Activated CD8-positive, alpha-beta T cell treated with anti-CD3 and anti-CD28 coated beads for 36 hours (primary cell): ENCODE measurements at regions not wholly inside any gene's neighbourhood (a gene's known extent, or its start where the extent isn't known, plus 50 kb on each side); places are given as distances from the start of the nearest gene placed in this dataset.

Source experiments
- ATAC-seq: fragments of 200-7000 bp; cut with Tn5 transposase; one replicate; pipeline ENCODE4 v1.10.0; 2021; ENCODE audit warnings: mild to moderate bottlenecking, moderate library complexity
- CTCF ChIA-PET: fragments of 350-600 bp; sonication (Branson Sonifier 250); formaldehyde crosslinking; loops from one replicate; lab custom pipeline; 2021; ENCODE audit warnings: antibody characterized with exemption; lab: Charles Lee
- POLR2A ChIA-PET: fragments of 350-600 bp; sonication (Branson Sonifier 250); formaldehyde crosslinking; loops from one replicate; lab custom pipeline; 2021; ENCODE audit warnings: antibody characterized with exemption; lab: Charles Lee
- DNase-seq: peaks from one replicate; pipeline ENCODE4 v3.0.0-alpha.2; 2020
- H3K27ac Mint-ChIP-seq: one replicate; pipeline ENCODE4 v1.8.0; 2021; ENCODE audit warnings: mild to moderate bottlenecking, mixed read lengths
- H3K27me3 Mint-ChIP-seq: one replicate; pipeline ENCODE4 v1.8.0; 2021; ENCODE audit warnings: mixed read lengths
- H3K36me3 Mint-ChIP-seq: one replicate; pipeline ENCODE4 v1.8.0; 2021; ENCODE audit warnings: low read depth, mixed read lengths
- H3K4me1 Mint-ChIP-seq: one replicate; pipeline ENCODE4 v1.8.0; 2021; ENCODE audit warnings: low read depth, mixed read lengths
- H3K4me3 Mint-ChIP-seq: one replicate; pipeline ENCODE4 v1.8.0; 2021; ENCODE audit warnings: mild to moderate bottlenecking, moderate library complexity, mixed read lengths
- H3K9me3 Mint-ChIP-seq: one replicate; pipeline ENCODE4 v1.8.0; 2021; ENCODE audit warnings: mixed read lengths
- CTCF ChIP-seq: fragments of 200-600 bp; IDR thresholded peaks from one replicate; pipeline ENCODE4 v1.8.0; 2022; ENCODE audit warnings: antibody characterized with exemption, mild to moderate bottlenecking
- intact Hi-C: fragments of 100-400 bp; cut with micrococcal nuclease; formaldehyde crosslinking; loops from one replicate; pipeline ENCODE4 v1.10.0; 2022

DNA sequence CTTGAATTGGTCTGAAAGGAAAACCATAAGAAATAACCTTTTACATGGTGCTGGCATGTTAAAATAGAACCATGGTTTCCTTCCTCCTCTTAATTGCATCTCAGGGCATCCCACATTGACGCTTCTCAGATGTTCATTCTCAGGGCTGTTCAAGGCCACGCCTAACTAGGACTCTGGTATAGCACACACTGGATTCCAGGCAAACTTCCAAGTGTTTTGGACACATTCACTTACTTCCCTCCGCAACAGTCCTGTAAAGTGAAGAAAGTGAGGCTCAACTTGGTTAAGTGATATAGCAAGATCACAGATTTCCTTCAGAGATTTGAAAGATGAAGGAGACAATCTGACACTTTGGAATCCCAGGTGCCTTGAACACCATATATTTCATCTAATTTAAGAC lies 244.8 kb downstream of the DUSP10 start:
- TF ChIP-seq CTCF, result no peak
- POLR2A ChIA-PET, result no interaction called here
- DNase-seq, result no peak
- no peak overlapping the region for H3K27ac Mint-ChIP-seq
- CTCF ChIA-PET, result no interaction called here
- no peaks in the 10 kb centered on the region for H3K27me3 Mint-ChIP-seq
- H3K4me1 Mint-ChIP-seq, result no peaks in the 10 kb centered on the region
- intact Hi-C loops, result no loop called here
- no peak for ATAC-seq
- no peak overlapping the region for H3K4me3 Mint-ChIP-seq
- no peaks in the 10 kb centered on the region for H3K9me3 Mint-ChIP-seq
- no peaks in the 10 kb centered on the region for H3K36me3 Mint-ChIP-seq

DNA sequence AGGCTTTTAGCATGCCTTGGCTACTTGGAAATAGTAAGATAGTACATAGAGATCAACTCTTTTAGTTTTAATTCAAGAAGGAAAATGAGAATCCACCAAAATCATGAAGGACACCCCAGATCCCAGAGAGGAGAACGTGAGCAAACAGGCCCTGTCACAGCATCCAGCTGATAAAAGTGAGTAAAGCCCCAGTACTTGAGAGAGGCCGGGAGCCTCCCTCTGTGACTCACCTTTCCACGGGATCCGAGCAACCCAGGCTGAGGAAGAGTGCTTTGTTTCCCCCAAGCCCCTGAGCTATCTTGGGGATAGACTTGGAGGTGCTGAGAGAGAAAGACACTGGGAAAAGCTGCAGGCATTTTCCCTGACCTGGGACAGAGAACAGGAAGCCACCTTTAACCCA lies 238.6 kb downstream of the DUSP10 start:
- CTCF ChIA-PET, result no interaction called here
- no peaks in the 10 kb centered on the region for H3K4me1 Mint-ChIP-seq
- H3K4me3 Mint-ChIP-seq, result no peak overlapping the region
- ATAC-seq (no peak), DNase-seq (no peak)
- H3K27me3 Mint-ChIP-seq, result peaks cover 4% of the 10 kb centered on the region
- POLR2A ChIA-PET, result no interaction called here
- intact Hi-C loops, result no loop called here
- TF ChIP-seq CTCF, result no peak
- H3K36me3 Mint-ChIP-seq, result peaks cover 3% of the 10 kb centered on the region
- H3K27ac Mint-ChIP-seq, result no peak overlapping the region
- H3K9me3 Mint-ChIP-seq, result peaks cover 20% of the 10 kb centered on the region

DNA sequence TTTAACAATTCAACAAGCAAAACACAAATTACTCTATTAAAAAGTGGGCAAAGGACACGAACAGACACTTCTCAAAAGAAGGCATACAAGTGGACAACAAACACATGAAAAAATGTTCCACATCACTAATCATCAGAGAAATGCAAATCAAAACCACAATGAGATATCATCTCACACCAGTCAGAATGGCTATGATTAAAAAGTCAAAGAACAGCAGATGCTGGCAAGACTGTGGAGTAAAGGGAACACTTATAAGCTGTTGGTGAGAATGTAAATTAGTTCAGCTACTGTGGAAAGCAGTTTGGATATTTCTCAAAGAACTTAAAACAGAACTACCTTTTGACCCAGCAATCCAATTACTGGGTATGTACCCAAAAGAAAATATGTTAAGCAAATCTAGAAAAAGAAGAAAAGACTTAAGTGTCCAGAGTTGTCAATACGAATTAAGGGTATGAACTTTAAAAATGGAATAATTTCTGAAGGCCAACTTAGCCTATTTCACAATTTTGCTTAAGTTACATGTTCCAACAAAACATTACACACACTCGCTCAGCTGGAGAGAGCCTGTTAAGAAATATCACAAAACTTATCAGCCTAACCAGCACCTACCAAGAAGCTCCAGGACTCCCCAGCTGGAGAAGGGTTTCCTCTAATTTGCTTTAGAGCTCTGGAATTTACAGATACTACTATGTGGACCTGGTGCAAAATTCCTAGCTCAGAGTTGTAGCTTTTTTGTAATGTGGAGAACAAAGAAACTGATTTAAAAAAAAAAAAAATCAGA lies 232.1 kb downstream of the DUSP10 start:
- Mint-ChIP-seq H3K27me3 (peaks cover 1% of the 10 kb centered on the region), H3K4me3 (no peak overlapping the region), H3K27ac (no peak overlapping the region), H3K36me3 (peaks cover 3% of the 10 kb centered on the region), H3K4me1 (no peaks in the 10 kb centered on the region), H3K9me3 (peaks cover 15% of the 10 kb centered on the region)
- CTCF ChIA-PET, result interaction anchor here (0.6 kb wide), 1 partner anchor 74 kb away, joined by 3 read pairs; no protein-coding TSS in a partner anchor
- POLR2A ChIA-PET, result no interaction called here
- ATAC-seq (no peak), DNase-seq (no peak)
- no peak for TF ChIP-seq CTCF
- intact Hi-C loops, result no loop called here

- ChIA-PET CTCF (interaction anchor here (1.0 to 1.3 kb wide), 2 partner anchors 75 to 945 kb away, joined by 3 to 4 read pairs; no protein-coding TSS in a partner anchor), POLR2A (no interaction called here)
- Mint-ChIP-seq H3K9me3 (peaks cover 6% of the 10 kb centered on the region), H3K36me3 (no peaks in the 10 kb centered on the region), H3K4me1 (no peaks in the 10 kb centered on the region), H3K27me3 (peaks cover 1% of the 10 kb centered on the region), H3K27ac (no peak overlapping the region), H3K4me3 (no peak overlapping the region)
- no peak for ATAC-seq
- DNase-seq, result no peak
- intact Hi-C loops, result no loop called here
- TF ChIP-seq CTCF, result no peak
These were observed 230.9 kb downstream of the DUSP10 start for GRCh38 chr1:221510793-221511503.

DNA sequence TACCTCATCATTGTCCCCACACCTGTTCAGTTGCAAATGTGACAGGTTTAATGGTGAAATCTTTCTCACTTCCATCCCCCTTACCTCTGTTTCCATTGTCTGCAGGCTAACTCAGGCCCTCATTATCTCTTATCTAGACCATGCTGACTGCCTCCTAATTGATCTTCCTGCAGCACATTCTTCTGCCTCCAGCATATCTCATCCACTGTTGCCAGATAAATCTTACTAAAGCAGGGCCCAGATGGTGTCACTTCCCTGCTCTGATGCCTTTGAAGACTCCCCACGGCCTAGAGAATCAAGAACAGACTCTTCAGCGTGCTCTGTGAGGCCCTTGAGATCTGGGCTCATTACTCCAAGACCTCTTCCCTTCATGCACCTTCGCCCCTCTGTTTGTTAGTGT lies 230.1 kb downstream of the DUSP10 start:
- Mint-ChIP-seq H3K27me3 (peaks cover 1% of the 10 kb centered on the region), H3K27ac (no peak overlapping the region), H3K4me1 (no peaks in the 10 kb centered on the region), H3K36me3 (no peaks in the 10 kb centered on the region), H3K4me3 (no peak overlapping the region), H3K9me3 (no peaks in the 10 kb centered on the region)
- no peak for TF ChIP-seq CTCF
- DNase-seq (no peak), ATAC-seq (no peak)
- intact Hi-C loops, result no loop called here
- ChIA-PET CTCF (interaction anchor here (1.0 to 1.3 kb wide), 2 partner anchors 76 to 944 kb away, joined by 3 to 4 read pairs; no protein-coding TSS in a partner anchor), POLR2A (no interaction called here)
